Right lobe of liver (tissue), 6 donors: ENCODE measurements at regions not wholly inside any gene's neighbourhood (a gene's known extent, or its start where the extent isn't known, plus 50 kb on each side); places are given as distances from the start of the nearest gene placed in this dataset.
A peak's percentile ranks its signal among the peaks of the same experiment; 100 is the strongest.

ENCODE experiments used
- ATAC-seq, 4 donors: fragments of 200-7000 bp; cut with Tn5 transposase; one replicate each; pipeline ENCODE4 v1.9.1; 2020; ENCODE audit warnings: mild to moderate bottlenecking in 4 of 4, moderate library complexity in 4 of 4
- DNase-seq, 3 donors: peaks; one replicate each; pipeline ENCODE4 v3.0.0-alpha.2; 2020
- H3K27ac ChIP-seq, 3 donors: fragments of 200-600 bp; one replicate each; pipeline ENCODE4 v1.8.0; 2022
- H3K27me3 ChIP-seq, 2 donors: fragments of 200-600 bp; one replicate each; pipeline ENCODE4 v1.8.0; 2022
- H3K36me3 ChIP-seq, 4 donors: fragments of 200-600 bp; sonication (generic) in 1 of 4; one replicate each; pipeline versions ENCODE4 v1.5.1 to v1.8.0; 2017 to 2022; ENCODE audit warnings: control low read depth in 1 of 4
- H3K4me1 ChIP-seq, 4 donors: fragments of 200-600 bp; sonication (generic) in 1 of 4; one replicate each; pipeline versions ENCODE4 v1.5.1 to v1.8.0; 2017 to 2022; ENCODE audit warnings: control low read depth in 1 of 4
- H3K4me3 ChIP-seq, 3 donors: fragments of 200-600 bp; one replicate each; pipeline ENCODE4 v1.8.0; 2022
- H3K9me3 ChIP-seq, 4 donors: fragments of 200-600 bp; sonication (generic) in 1 of 4; one replicate each; pipeline versions ENCODE4 v1.5.1 to v1.8.0; 2017 to 2022; ENCODE audit warnings: control low read depth in 1 of 4
- POLR2A ChIP-seq: fragments of 450-650 bp; IDR thresholded peaks from one replicate; pipeline ENCODE4 v1.6.1; 2017; ENCODE audit warnings: antibody characterized with exemption, mild to moderate bottlenecking
- WGBS: methylation state at CpG from one replicate; pipeline ENCODE4 v1.1.6; 2018; ENCODE audit warnings: low coverage, low lambda C conversion rate; ENCODE audit not compliant: insufficient coverage; ENCODE audit errors: missing lambda C conversion rate; 5-methylcytosine and 5-hydroxymethylcytosine counted together
- intact Hi-C, 2 donors: fragments of 100-400 bp; cut with DNase I; formaldehyde crosslinking; loops; one replicate each; pipeline versions ENCODE4 v1.11.2 to v1.14.1; 2022
- TF ChIP-seq, protein P1 (sequence below), 4 donors: fragments of 200-600 bp in 3 of 4; fragments of 450-650 bp in 1 of 4; IDR thresholded peaks; one replicate each; pipeline versions ENCODE4 v1.5.1 to v1.8.0; 2016 to 2022; ENCODE audit warnings: antibody characterized with exemption in 4 of 4, mild to moderate bottlenecking in 2 of 4
- donor health status: DM: no; HTN: yes; CAD: no.
- donor health status: DM: no; HTN: no; CAD: no.
- donor health status: DM: no; HTN: no; CAD: no.
- donor health status: DM: no; HTN: yes; CAD: no.
- donor health status: DM: no; HTN: yes; CAD: no.

DNA sequence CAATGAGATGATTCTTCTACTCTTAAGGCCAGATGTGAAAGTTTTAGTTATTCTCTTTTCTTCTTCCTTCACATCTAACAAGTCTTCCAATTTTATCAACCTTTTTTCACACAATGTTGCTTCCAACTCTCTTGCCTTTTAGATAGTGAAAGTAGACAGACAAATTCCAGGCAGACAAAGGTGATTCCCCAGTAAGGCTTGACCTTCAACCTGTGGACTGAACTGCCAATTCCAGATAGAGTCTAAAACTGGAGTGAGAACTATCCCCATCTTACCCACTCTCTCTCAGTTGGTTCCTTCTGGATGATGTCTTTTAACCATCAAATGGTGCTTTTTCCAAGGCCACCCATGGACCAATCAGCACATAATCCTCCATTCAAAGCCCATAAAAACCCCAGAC lies 159.0 kb downstream of the NSUN3 start:
- Histone ChIP-seq H3K9me3 (no peaks in the 10 kb centered on the region), H3K36me3 (no peaks in the 10 kb centered on the region), H3K27me3 (no peaks in the 10 kb centered on the region), H3K4me1 (no peaks in the 10 kb centered on the region), H3K4me3 (no peak overlapping the region), H3K27ac (no peak overlapping the region)
- peak in 3 of 4 donors; percentile 46 to 66 (median 50) for ATAC-seq
- no peak for DNase-seq
- intact Hi-C loops: no loop called here
- no peak for TF ChIP-seq POLR2A
- TF ChIP-seq, protein P1, sequence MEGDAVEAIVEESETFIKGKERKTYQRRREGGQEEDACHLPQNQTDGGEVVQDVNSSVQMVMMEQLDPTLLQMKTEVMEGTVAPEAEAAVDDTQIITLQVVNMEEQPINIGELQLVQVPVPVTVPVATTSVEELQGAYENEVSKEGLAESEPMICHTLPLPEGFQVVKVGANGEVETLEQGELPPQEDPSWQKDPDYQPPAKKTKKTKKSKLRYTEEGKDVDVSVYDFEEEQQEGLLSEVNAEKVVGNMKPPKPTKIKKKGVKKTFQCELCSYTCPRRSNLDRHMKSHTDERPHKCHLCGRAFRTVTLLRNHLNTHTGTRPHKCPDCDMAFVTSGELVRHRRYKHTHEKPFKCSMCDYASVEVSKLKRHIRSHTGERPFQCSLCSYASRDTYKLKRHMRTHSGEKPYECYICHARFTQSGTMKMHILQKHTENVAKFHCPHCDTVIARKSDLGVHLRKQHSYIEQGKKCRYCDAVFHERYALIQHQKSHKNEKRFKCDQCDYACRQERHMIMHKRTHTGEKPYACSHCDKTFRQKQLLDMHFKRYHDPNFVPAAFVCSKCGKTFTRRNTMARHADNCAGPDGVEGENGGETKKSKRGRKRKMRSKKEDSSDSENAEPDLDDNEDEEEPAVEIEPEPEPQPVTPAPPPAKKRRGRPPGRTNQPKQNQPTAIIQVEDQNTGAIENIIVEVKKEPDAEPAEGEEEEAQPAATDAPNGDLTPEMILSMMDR (IDR thresholded peaks at IDR 0.05): no peak

DNA sequence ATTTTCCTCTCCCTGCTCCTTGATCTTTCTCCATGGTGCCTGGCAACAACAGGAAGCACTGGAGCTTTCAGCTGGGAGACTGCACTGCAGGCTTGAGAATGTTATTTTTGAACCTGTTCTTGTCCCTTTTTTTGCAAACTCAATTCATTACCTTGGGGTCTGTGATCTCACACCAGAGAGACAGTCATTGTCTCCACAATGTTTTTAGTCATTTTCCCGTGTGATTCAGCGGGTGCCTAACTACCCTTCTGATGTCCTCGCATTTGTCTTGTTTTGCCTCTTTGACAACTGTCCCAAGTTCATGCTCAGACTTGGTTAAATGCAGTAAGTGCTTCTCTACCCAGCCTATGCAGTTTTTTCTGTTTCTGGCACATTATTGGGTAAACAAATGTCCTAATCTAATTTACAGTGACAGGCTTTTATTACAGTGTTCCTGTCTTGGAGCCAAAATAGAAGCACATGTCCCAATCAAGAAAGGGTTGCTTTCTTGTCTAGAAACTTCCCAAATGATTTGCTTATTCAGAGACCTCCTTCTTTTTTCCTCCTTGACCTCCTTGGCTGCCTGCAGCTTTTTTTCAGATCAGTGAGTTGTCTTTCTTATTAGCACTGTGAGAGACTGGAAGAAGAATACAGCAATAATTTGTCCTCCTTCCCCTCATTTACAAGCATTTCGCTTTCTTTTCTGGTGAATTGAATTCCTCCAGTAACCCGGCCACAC lies 162.4 kb downstream of the NSUN3 start:
- H3K9me3 ChIP-seq: no peaks in the 10 kb centered on the region
- intact Hi-C loops: no loop called here
- ATAC-seq (no peak), DNase-seq (no peak)
- TF ChIP-seq, protein P1 (IDR thresholded peaks at IDR 0.05): no peak
- TF ChIP-seq POLR2A: no peak
- no peaks in the 10 kb centered on the region for H3K36me3 ChIP-seq
- 53% methylated on average over 5 of the region's 5 CpGs for WGBS
- H3K27ac ChIP-seq: no peak overlapping the region
- no peaks in the 10 kb centered on the region for H3K27me3 ChIP-seq
- no peak overlapping the region for H3K4me3 ChIP-seq
- no peaks in the 10 kb centered on the region for H3K4me1 ChIP-seq

DNA sequence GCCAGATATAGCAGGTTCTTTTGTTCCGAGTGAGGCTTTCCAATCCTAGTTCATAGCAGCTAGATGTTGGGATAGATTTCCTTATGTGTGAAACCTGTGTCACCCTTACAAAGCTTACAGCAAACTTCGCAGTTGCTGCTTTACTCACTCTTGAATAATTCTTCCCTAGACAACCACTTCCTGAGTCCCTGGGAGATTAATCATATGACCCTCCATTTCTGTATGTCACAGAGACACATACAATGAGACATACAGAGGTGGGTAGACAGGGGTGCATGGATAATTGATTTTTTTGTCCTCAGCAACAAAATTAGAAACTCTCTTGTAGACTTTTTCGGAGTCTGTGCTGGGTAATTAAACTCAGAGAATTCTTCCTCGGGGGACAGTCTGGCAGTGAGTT lies 163.2 kb downstream of the NSUN3 start:
- DNase-seq (no peak), ATAC-seq (no peak)
- intact Hi-C loops: no loop called here
- TF ChIP-seq POLR2A: no peak
- TF ChIP-seq, protein P1 (IDR thresholded peaks at IDR 0.05): no peak
- no peak overlapping the region for H3K27ac ChIP-seq
- H3K36me3 ChIP-seq: no peaks in the 10 kb centered on the region
- 38% methylated on average over 4 of the region's 4 CpGs for WGBS
- no peak overlapping the region for H3K4me3 ChIP-seq
- no peaks in the 10 kb centered on the region for H3K9me3 ChIP-seq
- no peaks in the 10 kb centered on the region for H3K4me1 ChIP-seq
- H3K27me3 ChIP-seq: no peaks in the 10 kb centered on the region

DNA sequence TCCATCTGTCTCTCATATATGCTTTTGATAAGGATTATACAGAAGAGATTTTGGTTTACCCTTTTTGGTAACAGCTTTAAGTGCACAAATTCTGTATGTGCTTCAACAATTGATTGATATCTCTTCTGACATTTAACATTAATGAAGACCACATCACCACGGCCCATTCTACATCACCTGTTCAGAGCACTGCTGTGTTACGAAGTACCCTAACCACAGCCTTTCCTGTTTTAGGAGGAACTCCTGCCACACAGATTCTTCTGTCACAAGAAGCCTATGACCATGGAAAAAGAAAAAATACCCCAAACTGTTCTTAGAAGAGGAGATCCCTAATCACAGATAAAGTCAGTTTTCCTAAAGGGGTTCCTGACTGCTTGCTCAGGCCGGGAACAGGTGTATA lies 170.1 kb downstream of the NSUN3 start:
- H3K27ac ChIP-seq: no peak overlapping the region
- no peaks in the 10 kb centered on the region for H3K27me3 ChIP-seq
- TF ChIP-seq POLR2A: no peak
- TF ChIP-seq, protein P1 (IDR thresholded peaks at IDR 0.05): no peak
- DNase-seq (no peak), ATAC-seq (no peak)
- H3K4me1 ChIP-seq: no peaks in the 10 kb centered on the region
- H3K4me3 ChIP-seq: no peak overlapping the region
- no peaks in the 10 kb centered on the region for H3K9me3 ChIP-seq
- no peaks in the 10 kb centered on the region for H3K36me3 ChIP-seq
- WGBS: 38% methylated on average over 3 of the region's 3 CpGs
- intact Hi-C loops: no loop called here
